ENCODE measurements at regions not wholly inside any gene's neighbourhood (a gene's known extent, or its start where the extent isn't known, plus 50 kb on each side); places are given as distances from the start of the nearest gene placed in this dataset.

DNA sequence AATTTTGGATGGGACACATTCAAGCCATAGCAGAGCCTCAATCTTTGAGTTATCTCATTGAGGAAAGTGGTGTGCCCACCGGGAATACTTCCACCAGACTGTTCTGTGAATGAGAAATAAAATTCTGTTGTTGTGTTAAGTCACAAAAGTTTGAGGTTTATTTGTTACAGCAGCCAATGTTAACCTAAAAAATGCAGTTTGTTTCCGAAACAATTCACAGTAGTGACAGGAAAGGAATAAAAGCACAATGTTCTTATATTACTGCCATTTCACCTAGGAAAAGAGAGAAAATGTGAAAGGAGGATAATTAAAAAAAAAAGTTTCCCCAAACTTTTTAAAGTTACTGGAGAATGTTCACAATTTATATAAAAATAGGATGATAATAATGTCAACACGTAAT is 344.6 kb downstream of the CD83 start:
- DNase-seq (ENCODE audit: low read depth, low spot score) (no peak), ATAC-seq (no peak)
- Histone ChIP-seq H3K36me3 (ENCODE audit: control insufficient read depth in 1 of 2, insufficient read depth in 2 of 2, low read length in 2 of 2) (no peaks in the 10 kb centered on the region), H3K79me2 (ENCODE audit: insufficient read depth, low read length) (no peaks in the 10 kb centered on the region), H3K9ac (ENCODE audit: low read length) (no peak overlapping the region), H3K27ac (ENCODE audit: low read depth, low read length) (no peak overlapping the region), H2AFZ (ENCODE audit: low read depth, low read length, poor library complexity, severe bottlenecking) (no peak overlapping the region), H3K9me2 (ENCODE audit: insufficient read depth) (no peaks in the 10 kb centered on the region), H3K4me2 (ENCODE audit: low read length) (no peak overlapping the region), H3K4me3 (replicated peaks in 1 of 2; ENCODE audit: low read depth in 1 of 2, low read length in 2 of 2) (no peak overlapping the region), H4K20me1 (ENCODE audit: insufficient read depth) (no peaks in the 10 kb centered on the region), H3K27me3 (ENCODE audit: insufficient read depth, low read length) (no peaks in the 10 kb centered on the region), H3K9me3 (ENCODE audit: control insufficient read depth in 1 of 2, insufficient read depth in 1 of 2, low read depth in 1 of 2, low read length in 2 of 2) (no peaks in the 10 kb centered on the region), H3K4me1 (ENCODE audit: control insufficient read depth in 1 of 2, insufficient read depth in 2 of 2, low read length in 2 of 2) (no peaks in the 10 kb centered on the region)
- ChIA-PET CTCF (no interaction called here), POLR2A (no interaction called here), RAD21 (ENCODE audit: low non-redundant PET in 1 of 2, low total read pairs in 2 of 2, uncharacterized antibody in 2 of 2, unreplicated experiment in 2 of 2) (no interaction called here)
- no peak for TF ChIP-seq SP1 (IDR thresholded peaks at IDR 0.05; ENCODE audit: low read depth)
- TF ChIP-seq, protein P1, sequence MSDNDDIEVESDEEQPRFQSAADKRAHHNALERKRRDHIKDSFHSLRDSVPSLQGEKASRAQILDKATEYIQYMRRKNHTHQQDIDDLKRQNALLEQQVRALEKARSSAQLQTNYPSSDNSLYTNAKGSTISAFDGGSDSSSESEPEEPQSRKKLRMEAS (IDR thresholded peaks at IDR 0.05): no peak
- TF ChIP-seq POLR2A (IDR thresholded peaks at IDR 0.05; ENCODE audit: borderline replicate concordance, extremely low read depth, insufficient read depth, insufficient read length): no peak
- TF ChIP-seq EZH2 (IDR thresholded peaks at IDR 0.05): no peak
- TF ChIP-seq, protein P2, sequence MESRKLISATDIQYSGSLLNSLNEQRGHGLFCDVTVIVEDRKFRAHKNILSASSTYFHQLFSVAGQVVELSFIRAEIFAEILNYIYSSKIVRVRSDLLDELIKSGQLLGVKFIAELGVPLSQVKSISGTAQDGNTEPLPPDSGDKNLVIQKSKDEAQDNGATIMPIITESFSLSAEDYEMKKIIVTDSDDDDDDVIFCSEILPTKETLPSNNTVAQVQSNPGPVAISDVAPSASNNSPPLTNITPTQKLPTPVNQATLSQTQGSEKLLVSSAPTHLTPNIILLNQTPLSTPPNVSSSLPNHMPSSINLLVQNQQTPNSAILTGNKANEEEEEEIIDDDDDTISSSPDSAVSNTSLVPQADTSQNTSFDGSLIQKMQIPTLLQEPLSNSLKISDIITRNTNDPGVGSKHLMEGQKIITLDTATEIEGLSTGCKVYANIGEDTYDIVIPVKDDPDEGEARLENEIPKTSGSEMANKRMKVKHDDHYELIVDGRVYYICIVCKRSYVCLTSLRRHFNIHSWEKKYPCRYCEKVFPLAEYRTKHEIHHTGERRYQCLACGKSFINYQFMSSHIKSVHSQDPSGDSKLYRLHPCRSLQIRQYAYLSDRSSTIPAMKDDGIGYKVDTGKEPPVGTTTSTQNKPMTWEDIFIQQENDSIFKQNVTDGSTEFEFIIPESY (IDR thresholded peaks at IDR 0.05; ENCODE audit: extremely low read depth, insufficient replicate concordance, low read length): no peak
- TF ChIP-seq ZFX (IDR thresholded peaks at IDR 0.05): no peak
- TF ChIP-seq EZH2phosphoT487 (IDR thresholded peaks at IDR 0.05; ENCODE audit: borderline replicate concordance): no peak
- intact Hi-C loops (cut with micrococcal nuclease): no loop called here
- BruUV-seq (replicated peaks): no TSS peak

DNA sequence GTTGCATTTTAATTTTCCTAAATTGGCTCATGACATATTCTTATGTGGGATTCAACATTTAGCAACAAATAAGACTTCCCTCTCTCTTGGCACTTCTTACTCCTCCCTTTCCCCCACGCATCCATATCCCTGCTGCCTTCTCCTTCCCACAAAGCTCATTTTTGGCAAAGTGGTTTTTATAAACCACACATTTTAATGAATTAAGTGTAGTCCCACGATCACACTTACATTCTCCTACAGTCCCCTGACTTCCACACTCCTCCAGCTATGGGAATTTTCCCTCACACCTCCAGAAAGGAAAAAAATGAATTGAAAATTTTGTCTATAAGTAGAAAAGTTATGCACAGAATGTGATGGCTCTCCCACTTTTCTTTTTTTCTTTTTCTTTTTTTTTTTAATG is 345.0 kb downstream of the CD83 start:
- Histone ChIP-seq H3K4me3 (replicated peaks in 1 of 2; ENCODE audit: low read depth in 1 of 2, low read length in 2 of 2) (no peak overlapping the region), H3K27me3 (ENCODE audit: insufficient read depth, low read length) (no peaks in the 10 kb centered on the region), H3K9me3 (ENCODE audit: control insufficient read depth in 1 of 2, insufficient read depth in 1 of 2, low read depth in 1 of 2, low read length in 2 of 2) (no peaks in the 10 kb centered on the region), H3K79me2 (ENCODE audit: insufficient read depth, low read length) (no peaks in the 10 kb centered on the region), H3K4me1 (ENCODE audit: control insufficient read depth in 1 of 2, insufficient read depth in 2 of 2, low read length in 2 of 2) (no peaks in the 10 kb centered on the region), H2AFZ (ENCODE audit: low read depth, low read length, poor library complexity, severe bottlenecking) (no peak overlapping the region), H4K20me1 (ENCODE audit: insufficient read depth) (no peaks in the 10 kb centered on the region), H3K9ac (ENCODE audit: low read length) (no peak overlapping the region), H3K36me3 (ENCODE audit: control insufficient read depth in 1 of 2, insufficient read depth in 2 of 2, low read length in 2 of 2) (no peaks in the 10 kb centered on the region), H3K27ac (ENCODE audit: low read depth, low read length) (no peak overlapping the region), H3K4me2 (ENCODE audit: low read length) (no peak overlapping the region), H3K9me2 (ENCODE audit: insufficient read depth) (no peaks in the 10 kb centered on the region)
- no TSS peak for BruUV-seq (replicated peaks)
- CTCF ChIA-PET: no interaction called here
- TF ChIP-seq CEBPB (IDR thresholded peaks at IDR 0.05; ENCODE audit: low read depth) (no peak), ELF1 (IDR thresholded peaks at IDR 0.05; ENCODE audit: borderline replicate concordance, low read depth) (no peak), RAD21 (IDR thresholded peaks at IDR 0.05; ENCODE audit: low read depth) (no peak), CBX3 (IDR thresholded peaks at IDR 0.05; ENCODE audit: low read depth) (no peak), POLR2AphosphoS5 (IDR thresholded peaks at IDR 0.05; ENCODE audit: low read depth, low read length) (no peak), ZFX (IDR thresholded peaks at IDR 0.05) (no peak), SRF (IDR thresholded peaks at IDR 0.05; ENCODE audit: low read depth) (no peak)
- ATAC-seq (no peak), DNase-seq (ENCODE audit: low read depth, low spot score) (no peak)
- intact Hi-C loops (cut with micrococcal nuclease): no loop called here
- POLR2A ChIA-PET: no interaction called here
- RAD21 ChIA-PET (ENCODE audit: low non-redundant PET in 1 of 2, low total read pairs in 2 of 2, uncharacterized antibody in 2 of 2, unreplicated experiment in 2 of 2): no interaction called here

Measured in HCT116 (cell line).